Nucleus accumbens (tissue), 56 donors: ENCODE measurements at regions not wholly inside any gene's neighbourhood (a gene's known extent, or its start where the extent isn't known, plus 50 kb on each side); places are given as distances from the start of the nearest gene placed in this dataset.
A peak's percentile ranks its signal among the peaks of the same experiment; 100 is the strongest.
"Not testable (repeated sequence)": the region's sequence is repeated elsewhere in the genome, so short reads cannot be mapped to it uniquely, and the experiment has no call there.

Experiments
- DNase-seq, 56 donors: peaks; one replicate each; lab custom pipeline; 2025; lab: John Stamatoyannopoulos, UW

DNA sequence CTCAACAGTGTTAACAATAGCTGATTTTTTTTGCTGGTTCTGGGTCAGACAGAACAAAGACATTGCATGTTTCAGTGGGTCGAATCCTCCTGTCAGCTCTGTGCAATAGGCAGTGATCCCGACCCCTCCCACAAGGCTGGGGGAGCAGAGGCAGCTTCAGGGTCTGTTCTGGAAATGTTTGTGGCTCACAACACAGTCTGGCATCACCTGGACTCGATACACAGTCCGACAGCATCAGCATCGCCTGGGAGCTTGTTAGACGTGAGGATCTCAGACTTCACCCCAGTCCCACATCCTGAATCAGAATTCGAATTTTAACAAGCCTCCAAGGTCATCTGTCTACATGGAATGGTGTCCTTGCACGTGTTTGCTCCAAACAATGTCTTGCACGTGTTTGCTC is 384.7 kb downstream of the IRX2 start:
- DNase-seq, result no peak

DNA sequence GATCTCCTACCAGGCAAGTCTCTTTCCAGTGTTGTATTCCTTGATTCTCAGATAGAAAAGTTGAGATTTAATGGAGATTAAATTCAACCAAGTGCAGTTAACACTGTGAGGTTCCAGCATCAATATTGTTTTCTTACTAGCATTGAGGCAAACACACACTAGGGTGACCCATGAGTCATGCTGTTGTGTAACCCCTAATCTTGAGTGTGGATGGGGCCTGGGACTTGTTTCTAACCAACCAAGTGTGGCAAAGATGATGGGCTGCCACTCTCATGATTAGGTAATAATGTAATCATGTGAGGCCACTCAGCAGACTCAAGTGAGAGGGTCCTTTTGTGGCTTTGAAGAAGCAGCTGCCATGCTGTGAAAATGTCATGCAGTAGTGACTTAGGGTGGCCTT is 394.2 kb downstream of the IRX2 start:
- DNase-seq, result no peak

- no peak for DNase-seq
Measured at GRCh38 chr5:2355859-2356258, 395.6 kb downstream of the IRX2 start.

DNA sequence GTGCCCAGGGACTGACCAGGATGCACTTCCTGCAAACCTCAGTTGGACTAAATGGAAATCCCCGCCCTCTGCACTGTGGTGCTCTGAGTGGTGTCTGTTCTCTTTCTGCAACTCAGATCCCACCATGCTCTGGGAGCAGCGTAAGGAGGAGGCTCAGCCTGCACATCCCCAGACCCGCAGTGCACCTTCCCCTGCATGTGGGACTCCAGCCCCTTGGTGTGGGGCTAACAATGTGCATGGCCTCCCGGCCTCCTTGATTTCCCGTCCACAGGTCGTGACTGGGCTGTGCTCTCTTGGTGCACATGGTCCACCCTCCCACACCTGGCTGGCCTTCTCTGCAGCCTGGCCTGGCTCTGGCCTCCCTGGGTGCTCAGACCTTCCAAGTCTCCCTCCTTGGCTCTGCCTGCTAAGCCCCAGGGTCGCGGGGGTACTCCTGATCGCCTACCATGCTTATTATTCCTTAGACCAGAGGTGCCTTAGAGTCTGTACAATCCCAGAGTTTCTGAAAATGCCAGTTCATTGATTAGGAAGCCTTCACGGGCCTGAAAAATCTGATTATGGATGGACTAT is 397.5 kb downstream of the IRX2 start:
- DNase-seq, result no peak

DNA sequence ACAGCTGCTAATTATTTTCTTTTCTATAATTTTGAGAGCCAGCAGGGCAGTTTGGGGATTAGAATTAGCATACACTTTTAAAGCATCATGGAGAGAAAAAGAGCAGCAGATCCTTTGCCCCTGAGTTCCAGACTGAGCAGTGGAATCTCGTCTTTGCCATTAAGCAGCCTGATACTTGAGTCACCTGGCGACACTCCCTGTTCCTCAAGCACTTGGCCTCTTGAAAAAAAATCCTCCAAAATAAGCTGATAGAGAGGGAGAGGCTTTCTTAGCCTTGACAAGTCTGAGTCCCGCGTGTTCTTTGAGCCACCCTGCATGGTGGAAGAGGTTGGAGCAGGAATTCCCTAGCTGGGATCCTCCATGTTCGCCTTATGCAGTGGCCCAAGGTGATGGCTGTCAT is 398.3 kb downstream of the IRX2 start:
- no peak for DNase-seq

- DNase-seq, result no peak
Measured at GRCh38 chr5:2352101-2352861, 399.2 kb downstream of the IRX2 start.

DNA sequence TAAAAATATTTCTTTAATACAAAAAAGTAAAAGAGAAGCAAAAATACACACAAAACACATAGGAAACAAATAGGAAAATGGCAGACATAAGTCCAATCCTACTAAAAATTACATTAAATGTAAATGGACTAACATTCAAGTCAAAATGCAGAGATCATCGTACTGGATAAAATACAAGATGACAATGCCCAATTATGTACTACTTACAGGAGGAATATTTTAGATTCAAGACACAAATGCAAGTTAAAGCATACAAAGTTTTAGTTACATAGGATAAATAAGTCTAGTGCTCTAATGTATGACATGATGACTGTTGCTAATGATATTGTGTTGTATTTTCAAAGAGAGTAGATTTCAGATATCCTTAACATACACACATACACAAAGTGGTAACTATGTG is 401.7 kb downstream of the IRX2 start:
- DNase-seq, result not testable (repeated sequence)

GRCh38 chr5:2338686-2339085 is 412.8 kb downstream of the IRX2 start:
- DNase-seq, result peak in 8 of 56 donors; percentile 5 to 39 (median 14)

DNA sequence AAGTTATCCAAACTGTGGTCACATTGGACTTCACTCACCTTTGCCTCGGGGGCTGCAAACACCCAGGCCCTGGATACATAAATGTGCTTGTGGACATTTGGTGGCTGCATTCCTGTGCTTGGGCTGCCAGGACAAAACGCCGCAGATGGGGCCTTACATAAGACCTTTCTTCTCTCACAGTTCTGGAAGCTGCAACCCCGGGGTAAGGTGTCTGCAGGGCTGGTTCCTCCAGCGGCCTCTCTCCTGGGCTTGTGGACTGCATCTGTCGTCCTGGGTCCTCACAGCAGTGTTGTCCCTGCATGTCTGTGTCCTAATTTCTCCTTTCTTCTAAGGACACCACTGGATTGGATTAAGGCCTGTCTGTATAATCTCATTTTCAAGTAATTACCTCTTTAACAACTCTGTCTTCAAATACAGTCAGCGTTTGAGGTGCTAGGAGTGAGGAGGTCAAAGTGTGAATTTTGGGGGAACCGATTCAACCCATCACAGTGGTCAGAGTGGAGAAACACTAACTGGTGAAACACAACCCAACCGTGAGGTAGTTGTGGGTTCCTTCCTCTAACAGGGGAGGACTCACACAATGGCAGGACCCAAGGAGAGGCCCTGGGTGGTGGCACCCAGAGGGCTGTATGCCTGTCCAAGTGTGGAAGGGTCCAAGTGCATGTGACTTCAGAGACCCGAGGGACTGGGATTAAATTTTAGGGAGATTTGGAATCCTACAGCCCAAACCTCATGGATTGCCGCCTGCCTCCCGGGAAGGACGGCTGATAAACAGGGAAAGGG is 415.6 kb downstream of the IRX2 start:
- no peak for DNase-seq

DNA sequence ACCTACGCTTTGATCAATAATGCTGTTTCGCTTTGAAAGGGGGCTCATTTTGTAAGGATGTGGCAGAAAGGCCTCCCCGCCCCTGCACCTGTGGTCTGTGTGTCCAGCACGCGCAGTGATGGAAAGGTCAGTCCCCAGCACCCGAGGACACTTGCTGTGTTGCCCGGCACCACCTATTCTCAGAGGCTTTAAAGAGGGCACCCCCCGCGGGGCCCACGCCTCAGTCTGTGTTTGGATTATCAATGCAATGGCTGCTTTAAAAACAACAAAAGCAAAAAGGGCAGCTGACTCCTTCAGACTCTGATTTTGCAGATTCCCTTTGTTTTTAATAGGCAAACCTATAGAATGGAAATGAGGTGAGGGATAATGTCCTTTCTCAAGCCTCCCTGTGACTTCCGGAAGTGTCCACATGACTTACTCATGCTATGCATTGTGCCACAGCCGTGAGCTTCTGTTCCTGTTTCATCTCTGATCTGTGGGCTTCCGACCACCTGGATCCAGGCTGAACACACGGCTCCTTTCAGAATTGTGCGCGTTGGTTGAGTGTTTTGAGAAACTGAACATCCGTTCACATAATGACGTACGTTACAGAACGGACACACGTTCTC is 416.2 kb downstream of the IRX2 start:
- DNase-seq, result no peak

- DNase-seq, result peak in 1 of 56 donors; percentile 5
Measured at GRCh38 chr5:2334719-2335118, 416.8 kb downstream of the IRX2 start.

- DNase-seq, result no peak
Measured at GRCh38 chr5:2333291-2333690, 418.2 kb downstream of the IRX2 start.

DNA sequence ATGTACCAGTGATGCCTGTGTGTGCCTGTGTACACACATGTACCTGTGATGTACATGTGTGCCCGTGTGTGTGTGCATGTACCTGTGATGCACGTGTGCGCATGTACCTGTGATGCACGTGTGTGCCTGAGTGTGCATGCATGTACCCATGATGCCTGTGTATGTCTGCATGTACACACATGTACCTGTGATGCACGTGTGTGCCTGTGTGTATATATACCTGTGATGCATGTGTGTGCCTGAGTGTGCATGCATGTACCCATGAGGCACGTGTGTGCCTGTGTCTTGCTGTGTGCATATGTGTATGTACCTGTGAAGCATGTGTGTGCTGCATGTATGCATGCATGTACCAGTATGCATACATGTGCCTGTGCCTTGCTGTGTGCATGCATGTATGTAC is 419.0 kb downstream of the IRX2 start:
- no peak for DNase-seq

DNA sequence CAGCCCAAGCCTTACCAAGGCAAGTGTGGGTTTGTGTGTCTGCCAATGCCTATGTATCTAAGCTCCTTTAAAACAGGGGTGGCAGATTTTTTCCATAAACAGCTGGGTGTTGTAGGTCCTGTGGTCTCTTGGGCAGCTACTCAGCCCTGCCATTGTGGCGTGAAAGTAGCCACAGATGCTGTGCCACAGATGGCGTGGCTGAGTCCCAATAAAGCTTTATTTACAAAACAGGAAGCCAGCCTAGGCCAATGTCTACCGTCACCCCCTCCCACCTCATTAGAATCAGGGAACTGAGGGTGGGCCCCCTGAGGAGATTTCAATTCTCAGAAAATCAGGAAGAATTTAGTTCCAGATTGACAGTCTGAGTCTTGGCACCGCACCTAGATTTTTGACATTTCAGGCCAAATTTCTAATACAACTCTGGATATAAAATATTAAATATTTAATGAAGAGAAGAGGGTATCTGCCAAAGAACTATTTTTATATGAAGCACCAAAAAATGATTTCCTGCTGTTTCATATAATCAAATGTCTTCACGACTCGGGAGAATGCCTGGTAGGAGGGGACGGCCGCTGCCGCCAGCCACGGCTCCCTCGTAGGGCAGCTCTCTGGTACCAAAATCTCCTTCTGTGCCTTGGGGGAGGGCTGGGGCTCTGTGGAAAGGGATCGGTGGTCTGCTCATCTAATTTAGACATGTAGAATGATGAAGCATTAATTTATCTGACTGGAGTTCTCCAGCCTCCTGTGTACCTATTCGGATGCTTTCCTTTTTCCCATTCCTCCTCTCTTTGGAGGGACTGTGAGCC is 420.9 kb downstream of the IRX2 start:
- no peak for DNase-seq

DNA sequence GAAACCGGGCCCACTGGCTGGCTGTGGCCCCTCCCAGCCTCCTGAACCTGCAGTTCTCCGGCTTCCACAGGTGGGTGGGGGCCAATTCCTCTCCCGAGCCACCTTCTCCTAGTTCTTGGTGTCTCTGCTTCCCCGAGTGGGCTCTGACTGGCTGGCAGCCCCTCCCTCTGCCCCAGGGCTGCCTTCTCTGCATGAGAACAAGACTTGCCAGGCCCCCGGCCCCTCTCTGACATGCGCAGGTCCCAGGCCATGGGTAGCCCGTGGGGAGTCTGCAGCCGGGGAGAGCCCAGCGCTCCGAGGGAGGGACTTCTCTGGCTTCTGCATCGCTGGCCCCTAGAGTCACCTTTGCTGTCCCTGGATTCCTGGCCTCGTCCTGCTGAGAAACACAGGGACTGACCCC is 421.7 kb downstream of the IRX2 start:
- no peak for DNase-seq

GRCh38 chr5:2326601-2327000 is 424.9 kb downstream of the IRX2 start:
- no peak for DNase-seq

DNA sequence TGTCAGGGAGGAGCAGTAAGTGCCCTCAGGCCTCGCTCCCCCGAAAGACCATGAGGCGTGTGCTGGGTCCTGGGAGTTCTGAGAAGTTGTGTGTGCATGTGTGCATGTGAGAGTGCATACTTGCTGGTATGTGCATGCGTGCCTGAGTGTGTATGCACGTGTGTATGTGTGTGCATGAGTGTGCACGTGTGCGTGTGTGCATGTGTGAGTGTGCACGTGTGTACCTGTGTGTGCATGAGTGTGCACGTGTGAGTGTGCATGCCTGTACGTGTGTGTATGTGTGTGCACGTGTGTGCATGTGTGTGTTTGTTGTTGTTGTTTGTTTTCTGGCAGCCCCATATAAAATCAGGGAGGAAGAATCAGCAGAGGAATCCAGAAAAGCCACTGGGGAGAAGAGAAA is 426.7 kb downstream of the IRX2 start:
- DNase-seq, result no peak

- no peak for DNase-seq
Measured at GRCh38 chr5:2320611-2321010, 430.9 kb downstream of the IRX2 start.

- no peak for DNase-seq
Measured at GRCh38 chr5:2317540-2317939, 433.9 kb downstream of the IRX2 start.

DNA sequence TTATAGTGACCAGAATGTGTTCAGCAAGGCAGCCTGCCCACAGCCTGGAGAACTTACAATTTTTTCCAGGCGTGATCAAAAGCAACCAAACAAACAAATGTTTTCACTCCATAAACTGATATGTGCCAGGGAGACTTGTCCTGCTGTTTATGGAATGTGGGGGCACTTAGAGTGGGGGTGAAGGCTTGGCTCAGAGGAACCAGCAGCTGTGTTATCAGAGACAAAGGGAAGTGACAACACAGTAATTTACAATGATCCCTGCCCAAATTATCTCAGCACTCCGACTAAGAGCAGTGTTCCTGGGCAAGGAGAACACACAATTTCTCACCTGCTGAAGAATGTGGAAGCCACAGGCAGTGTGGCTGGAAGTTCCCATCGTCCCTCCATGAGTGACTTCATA is 429.1 kb upstream of the IRX4 start:
- DNase-seq, result no peak

DNA sequence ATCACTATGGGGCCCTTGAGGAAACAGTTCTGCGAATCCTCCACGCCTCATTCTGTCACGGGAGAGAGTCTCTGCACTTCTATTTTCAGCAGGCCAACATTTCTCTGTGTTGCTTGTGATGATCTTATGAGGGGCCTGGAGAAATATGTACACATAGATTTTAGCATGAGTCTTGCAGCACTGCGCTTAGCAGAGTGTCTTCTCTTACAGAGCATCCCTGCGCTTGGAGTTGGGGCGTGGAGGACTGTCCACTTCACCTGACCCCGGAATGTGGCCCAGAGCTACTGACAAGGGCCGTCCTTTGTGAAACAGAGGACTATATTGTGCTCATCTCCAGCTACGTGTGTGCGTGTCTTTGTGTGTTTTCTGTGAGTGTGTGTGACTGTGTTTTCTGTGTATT is 428.2 kb upstream of the IRX4 start:
- DNase-seq, result no peak
